ENCODE measurements at regions not wholly inside any gene's neighbourhood (a gene's known extent, or its start where the extent isn't known, plus 50 kb on each side); places are given as distances from the start of the nearest gene placed in this dataset.

GRCh38 chr9:565528-565927, 276.0 kb upstream of the DMRT1 start:
- TF ChIP-seq SUZ12 (IDR thresholded peaks at IDR 0.05; ENCODE audit: extremely low read depth, insufficient read depth, insufficient read length) (no peak), YY1 (IDR thresholded peaks at IDR 0.05; ENCODE audit: insufficient read depth, insufficient read length) (no peak), ZNF274 (IDR thresholded peaks at IDR 0.05; ENCODE audit: low read depth, low read length) (no peak)

Data from NT2/D1 (cell line).